ENCODE measurements at regions not wholly inside any gene's neighbourhood (a gene's known extent, or its start where the extent isn't known, plus 50 kb on each side); places are given as distances from the start of the nearest gene placed in this dataset.

GRCh38 chr15:47246317-47246716 lies 471.0 kb upstream of the SEMA6D start:
- no peak overlapping the region for H4K8ac ChIP-seq (ENCODE audit: low read depth, low read length)
- no peak overlapping the region for H3K14ac ChIP-seq (ENCODE audit: low read length)
- H3K27ac ChIP-seq (ENCODE audit: low read depth, low read length): no peak overlapping the region
- no peak overlapping the region for H2AK5ac ChIP-seq (ENCODE audit: low read length)
- H3K79me2 ChIP-seq (ENCODE audit: control insufficient read depth, insufficient read depth, low read length, poor library complexity): no peaks in the 10 kb centered on the region
- H3K23ac ChIP-seq (ENCODE audit: low read length): no peak overlapping the region
- peaks cover 4 to 5% of the 10 kb centered on the region in 2 experiments for H3K4me1 ChIP-seq (ENCODE audit: control insufficient read depth in 1 of 2, insufficient read depth in 2 of 2, low read length in 2 of 2)
- no peak overlapping the region for H3K18ac ChIP-seq (ENCODE audit: low read length)
- no peak overlapping the region for H2AFZ ChIP-seq (ENCODE audit: insufficient read depth, low read length, poor library complexity)
- H4K12ac ChIP-seq (ENCODE audit: low read depth, low read length): no peak overlapping the region
- no CpG with 5 or more reads among the region's 5 CpGs for WGBS (ENCODE audit: extremely low coverage, insufficient coverage, insufficient read length)
- no peak overlapping the region for H4K91ac ChIP-seq (ENCODE audit: low read depth, low read length)
- H3K4me2 ChIP-seq (ENCODE audit: low read length): no peak overlapping the region
- no peak overlapping the region for H2BK5ac ChIP-seq (ENCODE audit: low read depth, low read length, poor library complexity)
- H3K4me3 ChIP-seq (ENCODE audit: low read depth, low read length): no peak overlapping the region
- no peak overlapping the region for H3K4ac ChIP-seq (ENCODE audit: low read depth, low read length)
- peak; percentile 86 to 95 for DNase-seq
- H2BK120ac ChIP-seq (ENCODE audit: insufficient read depth, low read length, poor library complexity): no peak overlapping the region
- H3K79me1 ChIP-seq (ENCODE audit: low read length): no peaks in the 10 kb centered on the region
- no peak overlapping the region for H3K9ac ChIP-seq (ENCODE audit: low read length)
- no peak overlapping the region for H2BK12ac ChIP-seq (ENCODE audit: low read length)
- H3K27me3 ChIP-seq (ENCODE audit: insufficient read depth, low read length): no peaks in the 10 kb centered on the region
- no peaks in the 10 kb centered on the region for H3K9me3 ChIP-seq (ENCODE audit: insufficient read depth, low read depth, low read length)
- H3K36me3 ChIP-seq (ENCODE audit: control insufficient read depth in 1 of 2, insufficient read depth in 2 of 2, low read length in 2 of 2): no peaks in the 10 kb centered on the region

GRCh38 chr15:47258521-47258920 lies 458.8 kb upstream of the SEMA6D start:
- H3K9me3 ChIP-seq (ENCODE audit: insufficient read depth, low read depth, low read length): no peaks in the 10 kb centered on the region
- no peak overlapping the region for H3K14ac ChIP-seq (ENCODE audit: low read length)
- H3K23ac ChIP-seq (ENCODE audit: low read length): no peak overlapping the region
- no peak overlapping the region for H2BK5ac ChIP-seq (ENCODE audit: low read depth, low read length, poor library complexity)
- no peak overlapping the region for H2AFZ ChIP-seq (ENCODE audit: insufficient read depth, low read length, poor library complexity)
- no peak overlapping the region for H3K18ac ChIP-seq (ENCODE audit: low read length)
- H4K91ac ChIP-seq (ENCODE audit: low read depth, low read length): no peak overlapping the region
- H3K4me1 ChIP-seq (ENCODE audit: control insufficient read depth in 1 of 2, insufficient read depth in 2 of 2, low read length in 2 of 2): no peaks in the 10 kb centered on the region
- no peaks in the 10 kb centered on the region for H3K27me3 ChIP-seq (ENCODE audit: insufficient read depth, low read length)
- no peak overlapping the region for H3K9ac ChIP-seq (ENCODE audit: low read length)
- H3K27ac ChIP-seq (ENCODE audit: low read depth, low read length): no peak overlapping the region
- H4K12ac ChIP-seq (ENCODE audit: low read depth, low read length): no peak overlapping the region
- no peak overlapping the region for H3K4me3 ChIP-seq (ENCODE audit: low read depth, low read length)
- H3K4me2 ChIP-seq (ENCODE audit: low read length): no peak overlapping the region
- no peak overlapping the region for H2BK120ac ChIP-seq (ENCODE audit: insufficient read depth, low read length, poor library complexity)
- H2BK12ac ChIP-seq (ENCODE audit: low read length): no peak overlapping the region
- H4K8ac ChIP-seq (ENCODE audit: low read depth, low read length): no peak overlapping the region
- H3K79me2 ChIP-seq (ENCODE audit: control insufficient read depth, insufficient read depth, low read length, poor library complexity): no peaks in the 10 kb centered on the region
- no peak for DNase-seq
- H3K79me1 ChIP-seq (ENCODE audit: low read length): no peaks in the 10 kb centered on the region
- no peak overlapping the region for H3K4ac ChIP-seq (ENCODE audit: low read depth, low read length)
- no peak overlapping the region for H2AK5ac ChIP-seq (ENCODE audit: low read length)
- no peaks in the 10 kb centered on the region for H3K36me3 ChIP-seq (ENCODE audit: control insufficient read depth in 1 of 2, insufficient read depth in 2 of 2, low read length in 2 of 2)
- no CpG with 5 or more reads among the region's 3 CpGs for WGBS (ENCODE audit: extremely low coverage, insufficient coverage, insufficient read length)

GRCh38 chr15:47265686-47266085 lies 451.6 kb upstream of the SEMA6D start:
- DNase-seq: no peak
- H4K12ac ChIP-seq (ENCODE audit: low read depth, low read length): no peak overlapping the region
- no peak overlapping the region for H2AK5ac ChIP-seq (ENCODE audit: low read length)
- no peak overlapping the region for H3K14ac ChIP-seq (ENCODE audit: low read length)
- no peak overlapping the region for H2BK120ac ChIP-seq (ENCODE audit: insufficient read depth, low read length, poor library complexity)
- H3K9ac ChIP-seq (ENCODE audit: low read length): no peak overlapping the region
- no peak overlapping the region for H2BK12ac ChIP-seq (ENCODE audit: low read length)
- no CpG with 5 or more reads among the region's 4 CpGs for WGBS (ENCODE audit: extremely low coverage, insufficient coverage, insufficient read length)
- H3K23ac ChIP-seq (ENCODE audit: low read length): no peak overlapping the region
- H4K91ac ChIP-seq (ENCODE audit: low read depth, low read length): no peak overlapping the region
- peaks cover 2 to 4% of the 10 kb centered on the region in 2 experiments for H3K4me1 ChIP-seq (ENCODE audit: control insufficient read depth in 1 of 2, insufficient read depth in 2 of 2, low read length in 2 of 2)
- no peaks in the 10 kb centered on the region for H3K9me3 ChIP-seq (ENCODE audit: insufficient read depth, low read depth, low read length)
- H3K79me1 ChIP-seq (ENCODE audit: low read length): no peaks in the 10 kb centered on the region
- no peaks in the 10 kb centered on the region for H3K79me2 ChIP-seq (ENCODE audit: control insufficient read depth, insufficient read depth, low read length, poor library complexity)
- H3K36me3 ChIP-seq (ENCODE audit: control insufficient read depth in 1 of 2, insufficient read depth in 2 of 2, low read length in 2 of 2): no peaks in the 10 kb centered on the region
- H3K27me3 ChIP-seq (ENCODE audit: insufficient read depth, low read length): no peaks in the 10 kb centered on the region
- no peak overlapping the region for H4K8ac ChIP-seq (ENCODE audit: low read depth, low read length)
- H3K18ac ChIP-seq (ENCODE audit: low read length): no peak overlapping the region
- no peak overlapping the region for H2AFZ ChIP-seq (ENCODE audit: insufficient read depth, low read length, poor library complexity)
- H3K4ac ChIP-seq (ENCODE audit: low read depth, low read length): no peak overlapping the region
- H3K27ac ChIP-seq (ENCODE audit: low read depth, low read length): no peak overlapping the region
- no peak overlapping the region for H3K4me2 ChIP-seq (ENCODE audit: low read length)
- no peak overlapping the region for H2BK5ac ChIP-seq (ENCODE audit: low read depth, low read length, poor library complexity)
- no peak overlapping the region for H3K4me3 ChIP-seq (ENCODE audit: low read depth, low read length)

GRCh38 chr15:47266566-47266965 lies 450.7 kb upstream of the SEMA6D start:
- no peak overlapping the region for H3K4ac ChIP-seq (ENCODE audit: low read depth, low read length)
- H3K4me2 ChIP-seq (ENCODE audit: low read length): peak overlapping the region; percentile 27
- no peaks in the 10 kb centered on the region for H3K79me2 ChIP-seq (ENCODE audit: control insufficient read depth, insufficient read depth, low read length, poor library complexity)
- no peak overlapping the region for H4K12ac ChIP-seq (ENCODE audit: low read depth, low read length)
- no peak overlapping the region for H2AK5ac ChIP-seq (ENCODE audit: low read length)
- no peak overlapping the region for H2BK12ac ChIP-seq (ENCODE audit: low read length)
- no peaks in the 10 kb centered on the region for H3K36me3 ChIP-seq (ENCODE audit: control insufficient read depth in 1 of 2, insufficient read depth in 2 of 2, low read length in 2 of 2)
- peak overlapping the region; percentile 51 for H2BK5ac ChIP-seq (ENCODE audit: low read depth, low read length, poor library complexity)
- H3K18ac ChIP-seq (ENCODE audit: low read length): no peak overlapping the region
- no peaks in the 10 kb centered on the region for H3K27me3 ChIP-seq (ENCODE audit: insufficient read depth, low read length)
- DNase-seq: peak; percentile 60 to 88
- no peak overlapping the region for H3K23ac ChIP-seq (ENCODE audit: low read length)
- peak overlapping the region; percentile 23 for H3K27ac ChIP-seq (ENCODE audit: low read depth, low read length)
- no peak overlapping the region for H3K4me3 ChIP-seq (ENCODE audit: low read depth, low read length)
- peaks cover 2 to 4% of the 10 kb centered on the region in 2 experiments for H3K4me1 ChIP-seq (ENCODE audit: control insufficient read depth in 1 of 2, insufficient read depth in 2 of 2, low read length in 2 of 2)
- H3K9me3 ChIP-seq (ENCODE audit: insufficient read depth, low read depth, low read length): no peaks in the 10 kb centered on the region
- no peak overlapping the region for H2AFZ ChIP-seq (ENCODE audit: insufficient read depth, low read length, poor library complexity)
- no peak overlapping the region for H3K14ac ChIP-seq (ENCODE audit: low read length)
- no peak overlapping the region for H3K9ac ChIP-seq (ENCODE audit: low read length)
- no CpG with 5 or more reads among the region's 1 CpG for WGBS (ENCODE audit: extremely low coverage, insufficient coverage, insufficient read length)
- H4K8ac ChIP-seq (ENCODE audit: low read depth, low read length): no peak overlapping the region
- H2BK120ac ChIP-seq (ENCODE audit: insufficient read depth, low read length, poor library complexity): no peak overlapping the region
- H3K79me1 ChIP-seq (ENCODE audit: low read length): no peaks in the 10 kb centered on the region
- H4K91ac ChIP-seq (ENCODE audit: low read depth, low read length): peak overlapping the region; percentile 31
